ENCODE measurements at regions not wholly inside any gene's neighbourhood (a gene's known extent, or its start where the extent isn't known, plus 50 kb on each side); places are given as distances from the start of the nearest gene placed in this dataset.

DNA sequence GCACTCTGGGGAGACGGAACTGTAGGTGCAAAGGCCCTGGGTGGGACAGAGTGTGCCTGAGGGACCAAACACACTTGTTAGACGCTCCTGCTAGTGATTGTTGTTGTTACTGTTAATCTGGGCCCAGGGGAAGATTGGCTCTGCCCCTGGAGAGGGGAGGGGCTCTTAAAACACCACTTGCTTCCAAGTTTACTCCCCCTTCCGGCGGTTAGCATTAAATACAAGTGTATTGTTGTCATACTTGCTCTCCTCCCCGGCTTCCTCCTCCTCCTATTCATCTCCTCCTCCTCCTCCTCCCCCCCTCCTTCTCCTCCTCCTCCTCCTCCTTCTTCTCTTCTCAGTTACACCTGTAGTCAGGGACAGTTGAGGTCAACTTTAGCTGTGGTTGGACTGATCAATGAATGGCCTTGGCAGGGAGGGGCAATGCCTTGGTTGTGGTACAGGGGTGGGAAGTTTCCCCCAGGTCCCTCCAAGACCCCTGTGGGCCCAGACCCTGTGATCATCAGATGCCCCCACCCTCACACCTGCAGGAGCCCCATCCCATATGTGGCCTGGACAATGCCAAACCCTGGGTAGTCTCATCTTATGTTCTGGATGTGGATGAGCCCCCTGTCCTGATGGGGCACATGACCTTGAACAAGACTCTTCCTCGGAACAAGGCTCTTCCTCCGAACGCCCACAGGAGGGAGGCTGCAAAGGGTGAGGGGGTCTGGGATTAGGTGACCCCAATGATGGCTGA is 217.3 kb downstream of the PTPRU start:
- DNase-seq (ENCODE audit: low read depth in 2 of 2): no peak

DNA sequence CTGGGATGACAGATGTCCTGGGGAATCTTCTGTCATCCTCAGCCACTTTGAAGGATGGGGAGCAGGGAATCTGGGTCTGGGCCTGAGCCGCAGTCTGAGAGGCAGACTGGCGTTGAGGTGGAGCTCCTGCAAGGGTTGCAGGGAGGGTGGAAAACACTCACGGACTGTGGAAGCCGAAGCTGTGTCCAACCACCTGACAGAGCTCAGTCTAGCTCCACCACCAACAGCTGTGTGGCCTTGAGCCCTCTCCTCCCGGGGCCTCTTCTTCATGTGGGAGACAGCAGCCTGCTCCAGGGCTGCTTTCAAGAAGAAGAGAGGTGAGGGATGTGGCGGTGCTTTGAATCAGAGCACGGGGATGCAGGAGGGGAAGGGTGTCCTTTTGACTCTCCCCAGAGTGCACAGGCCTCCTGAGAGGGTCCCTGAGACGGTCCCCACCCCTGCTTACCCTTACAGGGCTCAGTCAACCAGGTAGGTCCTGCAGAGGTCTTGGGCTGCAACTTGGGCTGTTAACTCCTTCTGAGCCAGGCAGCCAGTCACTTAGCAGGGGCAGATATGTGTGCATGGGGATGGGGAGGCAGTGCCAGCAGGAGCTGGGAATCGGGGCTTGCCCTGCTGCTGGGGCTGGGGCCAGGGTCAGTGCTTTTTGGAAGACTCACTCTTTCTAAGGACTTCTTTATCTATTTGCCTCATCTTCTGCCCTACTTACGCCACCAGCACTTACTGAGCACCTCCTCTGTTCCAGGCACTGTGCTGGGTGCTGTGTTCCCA is 216.3 kb downstream of the PTPRU start:
- no peak for DNase-seq (ENCODE audit: low read depth in 2 of 2)

DNA sequence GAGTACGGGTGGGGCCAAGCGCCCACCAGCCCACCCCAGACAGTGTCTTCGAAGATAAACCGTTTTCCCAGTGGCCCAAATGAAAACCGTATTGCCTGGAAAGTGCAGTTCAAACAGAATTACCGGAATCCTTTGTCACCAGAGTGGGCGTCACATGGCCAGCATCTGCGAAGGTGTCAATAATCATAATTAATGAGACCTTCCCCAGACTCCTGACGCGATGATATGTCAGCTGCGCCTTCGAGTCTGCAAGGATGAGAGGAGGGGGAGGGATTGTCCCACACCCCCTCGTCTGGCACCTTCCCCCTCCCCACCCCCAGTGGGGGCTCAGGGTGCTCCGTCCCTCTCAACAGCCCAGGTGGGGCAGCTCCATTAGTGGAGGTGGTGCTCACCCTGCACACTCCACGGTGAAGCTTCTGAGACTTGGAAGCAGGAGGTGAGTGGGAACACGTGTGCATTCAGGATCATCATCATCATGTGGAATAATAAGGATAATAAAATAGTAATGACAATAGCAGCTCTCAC is 215.1 kb downstream of the PTPRU start:
- no peak for DNase-seq (ENCODE audit: low read depth in 2 of 2)

DNA sequence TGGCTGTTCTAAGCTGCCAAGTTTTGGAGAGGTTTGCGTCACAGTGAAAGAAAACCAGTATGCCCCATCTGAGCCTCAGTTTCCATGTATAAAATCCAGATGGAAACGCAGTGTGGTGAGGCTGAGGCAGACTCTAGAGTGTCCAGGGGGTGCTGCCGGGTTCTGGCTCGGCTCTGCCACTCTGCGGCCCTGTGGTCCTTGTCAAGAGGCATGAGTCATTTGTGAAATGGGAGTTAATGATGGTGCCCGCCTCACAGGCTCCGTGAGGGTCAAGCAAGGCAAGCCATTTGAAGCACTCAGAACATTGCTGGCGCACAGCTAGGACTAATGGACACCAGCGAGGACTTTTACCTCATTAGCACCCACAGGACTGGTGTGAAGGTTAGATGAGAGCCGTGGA is 214.3 kb downstream of the PTPRU start:
- no peak for DNase-seq (ENCODE audit: low read depth in 2 of 2)

DNA sequence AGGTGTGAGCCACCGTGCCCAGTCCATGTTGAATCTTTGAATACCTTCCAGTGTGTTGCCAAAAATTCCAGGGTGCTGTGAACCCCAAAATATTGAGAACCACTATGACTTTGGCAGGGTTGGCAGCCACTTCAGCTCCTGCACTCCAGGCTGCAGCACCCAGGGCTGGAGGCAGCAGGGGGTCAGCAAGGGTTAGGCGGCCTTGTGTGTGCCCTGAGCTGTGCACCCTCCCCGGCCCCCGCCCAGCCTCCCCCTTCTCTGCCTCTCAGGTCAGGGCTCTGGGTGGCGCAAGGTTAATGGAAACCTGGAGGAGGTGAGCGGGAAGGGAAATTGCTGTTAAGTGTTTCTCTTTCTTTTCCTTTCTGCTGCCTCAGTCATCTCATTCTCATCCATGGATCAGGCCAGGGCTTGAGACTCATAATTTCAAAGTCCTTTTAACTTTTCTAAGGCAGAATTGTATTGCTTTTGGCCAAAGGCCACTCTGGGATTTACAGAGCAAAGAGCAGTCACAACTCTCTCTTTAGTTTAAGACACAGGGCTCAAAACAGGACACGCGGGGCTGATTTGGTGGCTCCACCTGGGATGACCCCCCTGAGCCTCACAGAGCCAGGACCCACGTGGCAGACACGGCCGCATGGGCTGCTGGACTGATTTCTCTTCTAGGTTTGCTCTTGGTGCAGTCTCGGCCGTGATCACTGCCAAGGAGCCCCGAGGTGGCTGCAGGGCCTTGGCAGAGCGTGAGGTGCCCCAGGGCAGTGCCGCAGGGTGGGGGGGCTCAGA is 212.3 kb downstream of the PTPRU start:
- DNase-seq (ENCODE audit: low read depth in 2 of 2): no peak

DNA sequence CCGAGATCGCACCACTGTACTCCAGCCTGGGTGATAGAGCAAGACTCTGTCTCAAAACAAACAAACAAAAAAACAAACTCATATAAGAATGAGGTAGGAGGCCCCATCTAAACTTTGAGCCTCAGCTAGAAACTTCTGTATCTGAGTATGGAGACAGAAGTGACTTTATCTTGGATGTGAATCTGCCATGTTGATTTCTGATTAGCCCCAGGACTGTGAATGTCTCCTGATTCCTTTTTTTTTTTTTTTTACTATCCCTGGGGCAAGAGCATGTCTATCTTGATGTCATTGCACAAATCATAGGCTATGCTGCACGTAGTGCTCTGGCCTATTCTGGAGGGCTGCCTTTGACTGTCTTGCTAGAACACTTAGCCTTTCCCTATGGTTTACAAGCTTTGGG is 211.0 kb downstream of the PTPRU start:
- no peak for DNase-seq (ENCODE audit: low read depth in 2 of 2)

DNA sequence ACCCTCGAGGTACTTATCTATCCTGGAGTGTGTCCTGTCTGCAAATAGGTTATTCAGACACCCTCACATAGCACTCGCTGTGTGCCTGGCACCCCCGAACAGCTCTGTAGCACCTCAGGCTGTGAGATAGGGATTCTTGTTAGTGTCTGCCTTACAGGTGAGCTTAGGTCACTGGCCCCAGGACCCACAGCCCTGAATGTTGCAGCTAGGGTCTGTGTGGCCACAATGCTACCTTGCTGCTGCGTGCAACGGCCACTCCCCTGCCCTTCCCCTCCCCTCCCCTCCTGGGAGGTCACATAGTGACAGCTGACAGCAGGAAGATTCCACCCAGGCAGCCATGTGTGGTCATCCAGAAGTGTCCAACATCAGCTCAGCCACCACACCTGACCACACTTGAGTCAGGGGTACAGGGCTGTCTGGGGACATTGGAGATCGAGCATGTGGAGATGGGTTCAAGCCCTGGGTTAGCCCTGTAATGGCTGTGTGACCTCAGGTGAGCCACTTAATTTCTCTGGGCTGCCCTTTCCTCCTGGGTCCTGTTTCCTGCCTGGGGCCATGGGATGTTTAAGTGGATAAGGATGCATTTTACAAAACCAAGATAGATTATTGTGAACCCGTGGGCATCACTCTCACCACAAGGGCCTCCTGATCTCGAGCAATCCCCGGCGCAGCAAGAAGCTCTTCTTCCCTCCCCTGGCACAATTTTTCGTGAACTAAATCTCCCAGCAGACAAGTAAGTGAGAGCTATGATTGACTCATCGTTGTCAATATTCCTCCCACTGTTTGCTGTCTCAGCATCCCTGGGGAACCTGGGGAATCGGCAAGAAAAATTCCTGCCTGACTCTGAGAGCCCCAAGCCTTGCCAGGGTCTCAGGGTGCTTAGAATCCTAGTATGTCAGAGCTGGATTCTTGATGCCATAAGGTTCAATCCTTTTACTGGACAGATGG is 208.7 kb downstream of the PTPRU start:
- DNase-seq (ENCODE audit: low read depth in 2 of 2): no peak

DNA sequence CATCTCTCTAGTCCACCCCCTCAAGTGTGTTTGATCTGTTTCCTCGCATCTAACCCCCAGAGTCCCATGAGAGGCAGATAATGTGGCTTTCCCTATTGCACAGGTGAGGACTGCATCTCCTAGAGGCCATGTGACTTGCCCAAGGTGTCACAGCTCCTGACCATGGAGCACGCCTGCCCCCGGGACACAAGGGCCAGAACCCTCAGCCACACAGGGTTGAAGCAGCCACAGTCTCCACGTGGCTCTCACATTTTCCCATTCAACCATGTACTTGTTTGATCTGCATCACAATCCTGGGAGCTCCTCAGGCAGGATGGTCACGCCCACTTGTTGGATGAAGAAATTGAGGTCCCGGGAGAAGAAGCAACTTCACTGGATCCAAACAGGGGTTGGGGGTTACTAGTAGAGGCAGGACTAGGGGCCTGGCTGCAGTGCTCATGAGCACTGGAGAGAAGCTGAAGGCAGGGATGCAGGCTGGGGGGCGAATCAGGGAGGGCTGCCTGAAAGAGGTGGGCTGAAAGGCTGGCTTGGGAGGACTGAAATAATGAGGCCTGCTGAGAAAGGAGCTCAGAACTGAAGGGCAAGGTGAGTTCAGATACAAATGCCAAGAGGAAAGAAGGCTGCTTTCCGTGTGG is 207.9 kb downstream of the PTPRU start:
- DNase-seq (ENCODE audit: low read depth in 2 of 2): no peak

DNA sequence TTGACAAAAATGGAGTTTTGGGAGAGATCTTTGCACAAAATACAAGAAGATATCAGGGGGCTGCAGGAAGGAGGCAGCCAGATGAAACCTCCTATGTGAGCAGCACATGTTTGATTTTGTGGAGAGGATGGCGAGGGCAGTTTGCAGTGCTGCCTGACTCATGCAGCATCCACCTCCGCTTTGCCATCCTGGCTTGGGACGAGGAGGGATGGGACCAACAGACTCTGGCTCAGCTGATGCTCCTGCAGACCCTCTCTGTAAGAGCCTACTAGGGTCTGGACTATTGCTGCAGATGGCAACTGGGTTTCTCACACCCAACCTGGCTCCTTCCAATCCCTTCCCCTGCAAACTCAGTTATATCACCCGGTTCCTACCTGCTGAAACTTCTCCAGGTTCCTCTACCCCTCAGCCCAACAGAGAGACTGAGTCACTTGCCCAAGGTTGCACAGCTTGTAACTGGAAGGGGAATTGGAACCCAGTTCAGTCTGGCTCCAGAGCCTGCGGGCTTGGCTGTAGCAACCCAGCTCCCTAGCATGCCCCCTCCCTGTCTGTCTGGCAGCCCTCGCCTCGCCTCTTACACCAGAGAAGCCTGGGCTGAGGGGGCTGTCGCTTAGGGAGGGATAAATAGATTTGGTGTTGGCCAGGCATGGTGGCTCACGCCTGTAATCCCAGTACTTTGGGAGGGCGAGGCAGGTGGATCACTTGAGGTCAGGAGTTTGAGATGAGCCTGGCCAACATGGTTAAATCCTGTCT is 205.8 kb downstream of the PTPRU start:
- DNase-seq (ENCODE audit: low read depth in 2 of 2): no peak

DNA sequence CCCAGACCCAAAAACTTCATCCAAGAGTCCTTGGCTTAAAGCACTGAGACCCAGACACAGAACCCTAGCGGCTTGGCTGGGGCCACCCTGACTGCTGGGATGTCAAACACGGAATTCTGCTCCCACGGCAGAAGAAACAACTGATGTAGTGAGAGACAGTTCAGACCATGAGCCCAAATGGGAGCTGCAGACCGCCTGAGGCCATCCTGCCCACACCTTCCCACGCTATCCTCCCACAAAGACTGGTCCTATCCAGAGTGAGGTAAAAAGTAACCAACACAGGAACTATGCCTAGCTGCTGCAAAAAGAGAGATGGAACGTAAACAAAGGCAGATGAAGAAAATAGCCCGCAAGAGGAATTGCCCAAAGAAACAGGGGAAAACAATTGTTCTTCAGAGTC is 203.3 kb downstream of the PTPRU start:
- DNase-seq (ENCODE audit: low read depth in 2 of 2): no peak

DNA sequence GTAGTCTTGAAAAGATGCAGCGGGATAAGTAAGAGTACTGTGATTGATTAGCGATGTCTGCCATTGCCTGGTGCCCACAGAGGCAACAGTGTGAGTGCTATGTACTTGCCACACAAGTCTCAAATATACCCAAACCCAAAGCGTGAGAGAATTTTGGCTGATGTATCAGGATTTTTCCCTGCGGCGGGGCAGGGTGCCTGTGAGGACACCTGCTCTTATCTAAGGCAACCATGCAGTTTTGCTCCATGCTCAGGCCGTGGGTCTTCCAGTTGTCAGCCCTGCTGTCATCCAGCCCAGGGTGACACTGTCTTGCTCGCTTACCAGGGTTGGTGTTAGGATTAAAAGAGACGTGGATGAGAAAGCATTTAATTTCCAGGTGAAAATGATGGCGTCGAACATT is 202.7 kb downstream of the PTPRU start:
- no peak for DNase-seq (ENCODE audit: low read depth in 2 of 2)

DNA sequence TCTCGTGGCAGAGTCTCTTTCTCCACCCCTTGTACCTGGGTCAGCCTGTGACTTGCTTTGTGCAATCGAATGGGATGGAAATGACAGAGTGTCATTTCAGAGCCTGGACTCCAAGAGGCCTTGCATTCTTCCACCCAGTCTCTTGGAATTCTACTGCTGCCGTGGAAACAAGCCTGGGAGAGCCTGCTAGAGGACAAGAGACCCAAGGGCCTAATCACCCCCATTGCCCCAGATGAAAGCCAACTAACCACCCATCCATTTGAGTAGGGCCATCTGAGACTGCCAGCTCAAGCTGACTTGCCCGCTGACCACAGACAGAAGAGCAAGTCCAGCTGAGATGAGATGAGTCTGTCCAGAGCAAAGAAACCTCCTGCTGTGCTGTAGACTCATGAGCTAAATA is 201.6 kb downstream of the PTPRU start:
- no peak for DNase-seq (ENCODE audit: low read depth in 2 of 2)

DNA sequence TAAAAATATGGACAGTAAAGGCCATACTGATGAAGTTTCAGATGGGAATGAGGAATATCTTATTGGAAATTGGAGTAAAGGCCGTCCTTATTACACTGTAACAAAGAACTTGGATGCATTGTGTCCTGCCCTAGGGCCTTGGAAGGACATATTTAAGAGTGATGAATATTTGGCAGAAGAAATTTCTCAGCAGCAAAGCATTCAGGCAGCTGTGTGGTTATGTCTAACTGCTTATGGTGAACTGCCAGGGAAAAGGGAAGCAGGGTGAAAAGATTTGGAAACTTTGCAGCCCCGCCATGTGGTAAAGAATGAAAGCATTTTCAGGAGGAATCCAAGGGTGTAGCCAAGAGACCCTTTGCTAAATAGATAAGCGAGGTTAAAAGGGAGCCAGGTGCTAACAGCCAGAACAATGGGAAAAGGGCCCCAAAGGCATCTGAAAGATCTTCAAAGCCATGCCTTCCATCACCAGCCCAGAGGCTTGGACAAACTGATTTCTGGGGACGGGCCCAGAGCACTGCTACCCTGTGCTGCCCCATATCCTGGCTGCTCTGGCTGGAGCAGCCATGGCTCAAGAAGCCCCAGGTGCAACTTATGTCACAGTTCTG is 200.0 kb downstream of the PTPRU start:
- no peak for DNase-seq (ENCODE audit: low read depth in 2 of 2)

DNA sequence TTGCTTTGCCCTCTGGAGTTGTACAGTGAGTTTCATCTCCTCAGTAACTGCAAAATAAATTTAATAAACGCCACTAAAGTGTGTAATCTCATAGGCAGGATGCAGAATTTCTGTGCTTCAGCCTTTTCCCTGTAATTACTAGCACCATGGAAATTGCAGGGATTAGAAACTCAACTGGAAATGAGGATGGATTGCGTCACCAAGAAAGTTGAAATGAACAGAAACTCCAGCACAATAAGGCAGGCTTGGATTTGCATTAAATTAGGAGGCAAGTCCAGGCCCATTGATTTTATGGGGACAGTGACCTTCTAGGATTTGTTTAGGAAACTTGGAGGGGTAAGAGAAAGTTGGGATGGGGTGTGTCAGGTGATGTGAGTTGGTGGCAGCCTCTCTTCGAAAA is 197.5 kb downstream of the PTPRU start:
- no peak for DNase-seq (ENCODE audit: low read depth in 2 of 2)

DNA sequence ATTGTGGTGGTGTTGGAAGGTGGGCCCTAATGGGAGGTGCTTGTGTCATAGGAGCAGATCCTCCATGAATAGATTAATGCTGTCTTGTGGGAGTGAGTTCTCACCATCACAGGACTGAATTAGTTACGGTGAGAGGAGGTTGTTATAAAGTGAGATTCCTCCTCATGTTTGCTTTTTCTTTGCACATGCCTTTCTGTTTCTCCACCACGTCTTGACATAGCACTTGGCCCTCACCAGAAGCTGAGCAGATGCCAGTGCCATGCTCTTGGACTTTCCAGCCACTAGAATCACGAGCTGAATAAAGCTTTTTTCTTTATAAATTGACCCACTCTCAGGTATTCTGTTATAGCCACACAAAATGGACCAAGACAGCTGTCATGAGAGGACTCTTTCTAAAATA is 194.8 kb downstream of the PTPRU start:
- DNase-seq (ENCODE audit: low read depth in 2 of 2): no peak

DNA sequence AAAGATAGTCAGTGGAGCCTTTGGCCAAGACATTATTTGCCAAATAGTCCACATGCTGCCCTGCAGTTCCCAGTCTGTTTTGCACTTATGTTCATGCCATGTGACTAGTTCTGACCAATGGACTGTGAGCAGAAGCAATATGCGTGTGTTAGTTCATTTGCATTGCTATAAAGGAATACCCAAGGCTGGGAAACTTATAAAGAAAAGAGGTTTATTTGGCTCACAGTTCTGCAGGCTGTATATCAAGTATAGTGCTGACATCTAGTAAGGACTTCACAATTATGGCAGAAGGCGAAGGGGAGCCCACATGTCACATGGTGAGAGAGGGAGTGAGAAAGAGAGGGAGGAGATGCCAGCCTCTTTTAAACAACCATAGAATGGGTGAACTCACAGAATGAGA is 193.3 kb downstream of the PTPRU start:
- no peak for DNase-seq (ENCODE audit: low read depth in 2 of 2)

DNA sequence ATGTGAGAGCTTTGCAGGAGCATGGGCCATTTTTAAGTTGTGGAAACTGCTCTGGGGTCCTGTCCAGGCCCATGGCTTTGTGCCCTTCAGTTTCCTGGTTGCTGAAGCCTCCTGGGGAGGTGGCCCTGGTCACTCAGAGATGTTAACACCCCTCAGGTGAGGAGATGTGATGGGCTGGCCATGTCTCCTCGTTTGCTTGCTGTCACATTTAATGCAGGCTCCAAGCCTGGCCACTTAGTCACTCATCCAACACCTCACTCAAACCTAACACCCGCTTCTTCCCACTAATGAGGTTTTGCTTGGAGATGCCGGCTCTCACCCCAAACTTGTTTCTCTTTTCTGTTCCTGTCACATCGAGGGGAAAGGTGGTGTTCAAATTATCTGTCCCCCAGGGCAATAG is 192.7 kb downstream of the PTPRU start:
- DNase-seq (ENCODE audit: low read depth in 2 of 2): no peak

DNA sequence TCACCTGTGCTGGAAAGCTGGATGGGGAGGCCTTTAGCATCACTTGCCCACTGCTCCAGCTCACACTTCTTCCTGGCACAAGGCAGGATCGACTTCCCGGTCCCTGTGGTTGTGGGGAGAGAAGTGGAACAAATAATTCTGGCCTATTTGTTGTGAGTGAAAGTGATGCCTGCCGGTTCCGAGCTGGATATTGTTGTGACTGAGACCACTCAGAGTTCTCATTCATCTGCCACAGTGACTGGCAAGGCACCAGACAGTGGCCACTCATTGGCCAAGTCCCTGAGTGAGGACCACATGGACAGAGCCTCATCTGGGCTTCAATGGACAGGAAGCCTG is 191.9 kb downstream of the PTPRU start:
- DNase-seq (ENCODE audit: low read depth in 2 of 2): no peak

DNA sequence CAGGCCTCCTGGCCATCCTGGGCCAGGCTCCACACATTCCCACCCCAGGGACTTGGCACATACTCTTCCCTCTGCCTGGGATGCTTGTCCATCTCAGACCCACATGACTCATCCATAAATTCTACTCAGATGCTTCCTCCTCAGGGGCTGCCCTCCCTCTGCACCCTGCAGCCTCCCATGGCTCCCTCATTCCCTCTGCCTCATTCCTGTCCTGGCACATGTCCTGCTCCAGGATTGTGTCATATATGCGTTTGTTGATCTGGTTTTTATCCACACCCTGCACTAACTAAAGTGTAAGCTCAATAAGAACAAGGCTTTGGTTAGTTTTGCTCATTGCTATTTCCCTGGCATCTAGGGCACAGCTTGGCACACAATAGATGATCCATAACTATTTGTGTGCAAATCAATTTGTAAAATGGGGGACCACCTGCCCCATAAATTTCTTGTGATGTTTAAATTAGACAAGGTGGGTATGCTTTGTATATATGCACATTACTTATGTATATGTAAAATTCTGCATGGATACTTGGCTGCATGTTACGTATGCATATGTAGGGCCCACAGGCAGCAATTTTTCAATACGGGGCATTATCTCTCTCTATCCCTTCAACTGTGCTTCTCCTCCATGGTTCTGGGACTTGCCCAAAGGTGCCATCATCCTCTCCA is 191.4 kb downstream of the PTPRU start:
- no peak for DNase-seq (ENCODE audit: low read depth in 2 of 2)
